Thyroid gland (tissue), 4 donors: ENCODE measurements at regions not wholly inside any gene's neighbourhood (a gene's known extent, or its start where the extent isn't known, plus 50 kb on each side); places are given as distances from the start of the nearest gene placed in this dataset.

Experiments used
- DNase-seq, 2 donors: peaks; one replicate each; pipeline ENCODE4 v3.0.0-alpha.2; 2019
- H3K27ac ChIP-seq, 3 donors: fragments of 200-600 bp; sonication (generic); 1 replicate in 2 of 3; 2 replicates in 1 of 3; pipeline ENCODE4 v1.5.1; 2016 to 2019; ENCODE audit warnings: mild to moderate bottlenecking in 1 of 3, moderate library complexity in 1 of 3
- H3K27me3 ChIP-seq: fragments of 200-600 bp; sonication (generic); one replicate; pipeline ENCODE4 v1.5.1; 2019
- H3K36me3 ChIP-seq, 2 donors: fragments of 200-600 bp; sonication (generic); one replicate each; pipeline ENCODE4 v1.5.1; 2016 to 2019
- H3K4me1 ChIP-seq, 2 donors: fragments of 200-600 bp; sonication (generic); one replicate each; pipeline ENCODE4 v1.5.1; 2017 to 2019
- H3K4me3 ChIP-seq, 3 donors: fragments of 200-600 bp; sonication (generic); replicated peaks in 1 of 3; 1 replicate in 2 of 3; 2 replicates in 1 of 3; pipeline ENCODE4 v1.5.1; 2016; ENCODE audit warnings: mild to moderate bottlenecking in 1 of 3
- H3K9me3 ChIP-seq: fragments of 200-600 bp; sonication (generic); one replicate; pipeline ENCODE4 v1.5.1; 2017
- CTCF ChIP-seq, 6 experiments: fragments of 200-600 bp in 3 of 6; fragments of 450-650 bp in 3 of 6; sonication (generic) in 3 of 6; IDR thresholded peaks; one replicate each; pipeline ENCODE4 v1.5.1; 2016 to 2019; ENCODE audit warnings: antibody characterized with exemption in 6 of 6, mild to moderate bottlenecking in 2 of 6, inconsistent platforms in 1 of 6, moderate library complexity in 1 of 6
- POLR2A ChIP-seq, 2 donors: fragments of 450-650 bp; IDR thresholded peaks; one replicate each; pipeline ENCODE4 v1.6.1; 2017; ENCODE audit warnings: antibody characterized with exemption in 2 of 2, mild to moderate bottlenecking in 2 of 2, moderate library complexity in 1 of 2
- WGBS, 2 donors: methylation state at CpG; one replicate each; pipeline ENCODE4 v1.1.5; 2017; 5-methylcytosine and 5-hydroxymethylcytosine counted together
- intact Hi-C: fragments of 100-400 bp; cut with DNase I; formaldehyde crosslinking; loops from one replicate; pipeline ENCODE4 v1.15.1; 2023

- Histone ChIP-seq H3K36me3 (no peaks in the 10 kb centered on the region), H3K27ac (no peak overlapping the region), H3K9me3 (no peaks in the 10 kb centered on the region), H3K4me1 (no peaks in the 10 kb centered on the region), H3K27me3 (no peaks in the 10 kb centered on the region), H3K4me3 (no peak overlapping the region)
- TF ChIP-seq POLR2A (IDR thresholded peaks at IDR 0.05) (no peak), CTCF (IDR thresholded peaks at IDR 0.05) (no peak)
- intact Hi-C loops: no loop called here
- DNase-seq: no peak
- WGBS, 2 donors: 95 to 97% methylated on average over 9 to 15 of the region's 15 CpGs
These were observed 130.2 kb downstream of the HTR1B start for GRCh38 chr6:77332915-77333623.

GRCh38 chr6:77326711-77327110 is 136.6 kb downstream of the HTR1B start:
- TF ChIP-seq CTCF (IDR thresholded peaks at IDR 0.05): no peak
- TF ChIP-seq POLR2A (IDR thresholded peaks at IDR 0.05): no peak

GRCh38 chr6:77326029-77326428 is 137.3 kb downstream of the HTR1B start:
- Histone ChIP-seq H3K36me3 (no peaks in the 10 kb centered on the region), H3K4me1 (no peaks in the 10 kb centered on the region), H3K27ac (no peak overlapping the region), H3K9me3 (no peaks in the 10 kb centered on the region), H3K27me3 (no peaks in the 10 kb centered on the region), H3K4me3 (no peak overlapping the region)
- DNase-seq: no peak
- no peak for TF ChIP-seq CTCF (IDR thresholded peaks at IDR 0.05)
- no peak for TF ChIP-seq POLR2A (IDR thresholded peaks at IDR 0.05)
- intact Hi-C loops: no loop called here
- 87 to 89% methylated on average over 3 of the region's 3 CpGs for WGBS, 2 donors

More at GRCh38 chr6:77326711-77327110, 136.6 kb downstream of the HTR1B start:
- H3K4me1 ChIP-seq: no peaks in the 10 kb centered on the region
- WGBS, 2 donors: 83 to 86% methylated on average over 3 of the region's 3 CpGs
- no peak for DNase-seq
- H3K27ac ChIP-seq: no peak overlapping the region
- H3K27me3 ChIP-seq: no peaks in the 10 kb centered on the region
- intact Hi-C loops: no loop called here
- no peaks in the 10 kb centered on the region for H3K36me3 ChIP-seq
- H3K9me3 ChIP-seq: no peaks in the 10 kb centered on the region
- no peak overlapping the region for H3K4me3 ChIP-seq

- no peaks in the 10 kb centered on the region for H3K9me3 ChIP-seq
- 65 to 84% methylated on average over 1 of the region's 1 CpG for WGBS, 2 donors
- no peak for DNase-seq
- H3K4me1 ChIP-seq: no peaks in the 10 kb centered on the region
- no peaks in the 10 kb centered on the region for H3K36me3 ChIP-seq
- TF ChIP-seq POLR2A (IDR thresholded peaks at IDR 0.05) (no peak), CTCF (IDR thresholded peaks at IDR 0.05) (no peak)
- H3K4me3 ChIP-seq: no peak overlapping the region
- no peak overlapping the region for H3K27ac ChIP-seq
- intact Hi-C loops: no loop called here
- H3K27me3 ChIP-seq: no peaks in the 10 kb centered on the region
These were observed 138.4 kb downstream of the HTR1B start for GRCh38 chr6:77324866-77325265.

GRCh38 chr6:77322604-77323003 is 140.7 kb downstream of the HTR1B start:
- TF ChIP-seq CTCF (IDR thresholded peaks at IDR 0.05) (no peak), POLR2A (IDR thresholded peaks at IDR 0.05) (no peak)
- 76% methylated on average over 3 of the region's 3 CpGs for WGBS, 2 donors

More at GRCh38 chr6:77322604-77323003, 140.7 kb downstream of the HTR1B start:
- no peak overlapping the region for H3K4me3 ChIP-seq
- H3K27ac ChIP-seq: no peak overlapping the region
- no peaks in the 10 kb centered on the region for H3K27me3 ChIP-seq
- H3K9me3 ChIP-seq: no peaks in the 10 kb centered on the region
- H3K4me1 ChIP-seq: no peaks in the 10 kb centered on the region
- H3K36me3 ChIP-seq: no peaks in the 10 kb centered on the region
- intact Hi-C loops: no loop called here
- no peak for DNase-seq
